ENCODE measurements at regions not wholly inside any gene's neighbourhood (a gene's known extent, or its start where the extent isn't known, plus 50 kb on each side); places are given as distances from the start of the nearest gene placed in this dataset.

DNA sequence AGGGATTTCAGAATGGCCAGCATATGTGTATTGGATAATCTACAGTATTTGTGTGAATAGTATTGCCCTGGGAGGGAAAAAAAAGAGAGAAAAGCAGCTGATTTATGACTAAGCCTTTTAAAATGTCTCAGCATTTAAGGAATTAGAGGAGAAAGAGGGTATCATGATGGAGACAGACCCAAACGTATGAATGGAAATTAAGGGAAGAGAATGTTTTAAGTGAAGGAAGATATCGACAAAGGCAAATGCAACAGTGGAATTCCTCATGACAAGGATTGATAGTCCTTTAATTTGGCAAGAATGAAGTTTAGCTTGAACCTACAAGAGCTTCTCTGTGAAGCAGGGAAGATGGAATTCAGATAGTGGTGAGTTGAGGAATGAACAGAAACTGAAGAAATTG is 367.3 kb upstream of the POU3F2 start:
- ChIA-PET POLR2A (no interaction called here), CTCF (no interaction called here)
- WGBS (ENCODE audit: low lambda C conversion rate) = 43% methylated on average over 2 of the region's 2 CpGs

DNA sequence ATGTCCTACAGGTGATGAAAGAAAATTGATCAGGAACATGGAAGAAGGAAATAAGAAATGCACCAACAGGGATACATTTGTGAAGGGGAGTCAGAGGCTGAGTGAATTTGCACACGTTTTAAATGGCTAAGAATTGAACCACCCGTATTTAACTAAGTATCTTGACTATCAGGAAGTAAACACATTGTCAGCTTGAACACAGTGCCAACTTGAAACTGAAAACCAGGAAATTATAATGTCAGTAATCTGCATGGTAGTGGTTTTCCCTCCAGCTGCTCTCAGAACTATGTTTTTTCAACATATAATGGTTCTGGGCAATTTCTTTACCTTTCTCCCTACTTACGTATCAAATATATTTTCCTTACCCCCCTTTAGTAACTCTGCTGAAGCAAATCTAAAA is 366.5 kb upstream of the POU3F2 start:
- TF ChIP-seq YY1 (IDR thresholded peaks at IDR 0.05; ENCODE audit: low read depth) (no peak), MXI1 (IDR thresholded peaks at IDR 0.05; ENCODE audit: low read depth, low read length) (no peak), JUND (IDR thresholded peaks at IDR 0.05) (no peak)
- TF ChIP-seq, protein P1, sequence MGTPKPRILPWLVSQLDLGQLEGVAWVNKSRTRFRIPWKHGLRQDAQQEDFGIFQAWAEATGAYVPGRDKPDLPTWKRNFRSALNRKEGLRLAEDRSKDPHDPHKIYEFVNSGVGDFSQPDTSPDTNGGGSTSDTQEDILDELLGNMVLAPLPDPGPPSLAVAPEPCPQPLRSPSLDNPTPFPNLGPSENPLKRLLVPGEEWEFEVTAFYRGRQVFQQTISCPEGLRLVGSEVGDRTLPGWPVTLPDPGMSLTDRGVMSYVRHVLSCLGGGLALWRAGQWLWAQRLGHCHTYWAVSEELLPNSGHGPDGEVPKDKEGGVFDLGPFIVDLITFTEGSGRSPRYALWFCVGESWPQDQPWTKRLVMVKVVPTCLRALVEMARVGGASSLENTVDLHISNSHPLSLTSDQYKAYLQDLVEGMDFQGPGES (IDR thresholded peaks at IDR 0.05; ENCODE audit: low read depth, low read length) = no peak
- Histone ChIP-seq H3K4me3 (ENCODE audit: low read depth in 2 of 2, low read length in 1 of 2) (no peak overlapping the region), H3K9ac (no peak overlapping the region), H3K4me1 (ENCODE audit: control insufficient read depth in 1 of 2, insufficient read depth in 2 of 2, low read depth in 1 of 2, low read length in 1 of 2) (no peaks in the 10 kb centered on the region), H2AFZ (ENCODE audit: low read depth) (no peak overlapping the region), H3K79me2 (ENCODE audit: insufficient read depth) (no peaks in the 10 kb centered on the region), H3K4me2 (no peak overlapping the region), H3K9me3 (no peaks in the 10 kb centered on the region; the same call in 1 of the 2 replicates), H4K20me1 (ENCODE audit: insufficient read depth) (no peaks in the 10 kb centered on the region), H3K36me3 (replicated peaks in 1 of 2; ENCODE audit: control insufficient read depth in 1 of 2, insufficient read depth in 2 of 2, low read length in 1 of 2) (no peaks in the 10 kb centered on the region), H3K9me2 (no peaks in the 10 kb centered on the region), H3K27ac (ENCODE audit: low read depth in 2 of 2, low read length in 1 of 2) (no peak overlapping the region), H3K27me3 (ENCODE audit: insufficient read depth) (no peaks in the 10 kb centered on the region), H3F3A (replicated peaks; ENCODE audit: insufficient read depth) (no peaks in the 10 kb centered on the region)
- CTCF ChIA-PET = no interaction called here
- POLR2A ChIA-PET = no interaction called here
- WGBS (ENCODE audit: low lambda C conversion rate) = 31% methylated on average over 3 of the region's 3 CpGs
- DNase-seq = no peak

More for the DNA sequence above, 367.3 kb upstream of the POU3F2 start:
- no peaks in the 10 kb centered on the region for H3K9me2 ChIP-seq
- H3K27me3 ChIP-seq (ENCODE audit: insufficient read depth) = no peaks in the 10 kb centered on the region
- H4K20me1 ChIP-seq (ENCODE audit: insufficient read depth) = no peaks in the 10 kb centered on the region
- H3K4me3 ChIP-seq (ENCODE audit: low read depth in 2 of 2, low read length in 1 of 2) = no peak overlapping the region
- no peaks in the 10 kb centered on the region for H3K36me3 ChIP-seq (replicated peaks in 1 of 2; ENCODE audit: control insufficient read depth in 1 of 2, insufficient read depth in 2 of 2, low read length in 1 of 2)
- no peak overlapping the region for H2AFZ ChIP-seq (ENCODE audit: low read depth)
- no peaks in the 10 kb centered on the region for H3F3A ChIP-seq (replicated peaks; ENCODE audit: insufficient read depth)
- H3K9ac ChIP-seq = no peak overlapping the region
- H3K9me3 ChIP-seq = no peaks in the 10 kb centered on the region; the same call in 1 of the 2 replicates
- H3K27ac ChIP-seq (ENCODE audit: low read depth in 2 of 2, low read length in 1 of 2) = no peak overlapping the region
- no peak overlapping the region for H3K4me2 ChIP-seq
- H3K4me1 ChIP-seq (ENCODE audit: control insufficient read depth in 1 of 2, insufficient read depth in 2 of 2, low read depth in 1 of 2, low read length in 1 of 2) = no peaks in the 10 kb centered on the region
- no peaks in the 10 kb centered on the region for H3K79me2 ChIP-seq (ENCODE audit: insufficient read depth)
- DNase-seq = no peak
- TF ChIP-seq ELF1 (IDR thresholded peaks at IDR 0.05) (no peak), POLR2AphosphoS5 (IDR thresholded peaks at IDR 0.05; ENCODE audit: low read depth, low read length) (no peak), NRF1 (IDR thresholded peaks at IDR 0.05; ENCODE audit: low read depth, low read length) (no peak), MEF2A (IDR thresholded peaks at IDR 0.05; ENCODE audit: borderline replicate concordance, low read depth) (no peak)
- TF ChIP-seq, protein P2, sequence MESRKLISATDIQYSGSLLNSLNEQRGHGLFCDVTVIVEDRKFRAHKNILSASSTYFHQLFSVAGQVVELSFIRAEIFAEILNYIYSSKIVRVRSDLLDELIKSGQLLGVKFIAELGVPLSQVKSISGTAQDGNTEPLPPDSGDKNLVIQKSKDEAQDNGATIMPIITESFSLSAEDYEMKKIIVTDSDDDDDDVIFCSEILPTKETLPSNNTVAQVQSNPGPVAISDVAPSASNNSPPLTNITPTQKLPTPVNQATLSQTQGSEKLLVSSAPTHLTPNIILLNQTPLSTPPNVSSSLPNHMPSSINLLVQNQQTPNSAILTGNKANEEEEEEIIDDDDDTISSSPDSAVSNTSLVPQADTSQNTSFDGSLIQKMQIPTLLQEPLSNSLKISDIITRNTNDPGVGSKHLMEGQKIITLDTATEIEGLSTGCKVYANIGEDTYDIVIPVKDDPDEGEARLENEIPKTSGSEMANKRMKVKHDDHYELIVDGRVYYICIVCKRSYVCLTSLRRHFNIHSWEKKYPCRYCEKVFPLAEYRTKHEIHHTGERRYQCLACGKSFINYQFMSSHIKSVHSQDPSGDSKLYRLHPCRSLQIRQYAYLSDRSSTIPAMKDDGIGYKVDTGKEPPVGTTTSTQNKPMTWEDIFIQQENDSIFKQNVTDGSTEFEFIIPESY (IDR thresholded peaks at IDR 0.05; ENCODE audit: borderline replicate concordance, low read depth) = no peak

DNA sequence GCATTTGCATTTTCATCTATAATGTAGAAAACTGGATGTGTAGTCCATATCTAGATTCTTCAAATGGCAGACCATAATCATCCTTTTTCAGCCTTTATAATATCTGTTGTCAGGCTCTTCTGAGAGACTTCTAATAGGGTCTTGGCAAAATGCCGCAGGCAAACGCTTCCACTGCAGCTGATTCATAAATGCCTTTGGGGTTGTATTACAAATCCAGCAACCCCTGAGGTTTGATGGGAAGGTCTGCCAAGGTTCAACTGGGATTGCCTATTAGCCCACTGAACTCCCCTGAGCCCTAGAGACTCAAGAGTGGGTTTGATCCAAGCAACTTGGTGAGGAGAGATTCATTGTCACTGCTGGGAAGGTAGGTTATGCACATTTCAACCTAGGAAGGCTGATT is 365.2 kb upstream of the POU3F2 start:
- H3K9me3 ChIP-seq = no peaks in the 10 kb centered on the region; the same call in 1 of the 2 replicates
- DNase-seq = no peak
- H3K36me3 ChIP-seq (replicated peaks in 1 of 2; ENCODE audit: control insufficient read depth in 1 of 2, insufficient read depth in 2 of 2, low read length in 1 of 2) = no peaks in the 10 kb centered on the region
- no peaks in the 10 kb centered on the region for H4K20me1 ChIP-seq (ENCODE audit: insufficient read depth)
- no peak overlapping the region for H2AFZ ChIP-seq (ENCODE audit: low read depth)
- no peaks in the 10 kb centered on the region for H3F3A ChIP-seq (replicated peaks; ENCODE audit: insufficient read depth)
- H3K4me3 ChIP-seq (ENCODE audit: low read depth in 2 of 2, low read length in 1 of 2) = no peak overlapping the region
- no peak overlapping the region for H3K4me2 ChIP-seq
- ChIA-PET CTCF (no interaction called here), POLR2A (no interaction called here)
- WGBS (ENCODE audit: low lambda C conversion rate) = 67% methylated on average over 2 of the region's 2 CpGs
- no peaks in the 10 kb centered on the region for H3K27me3 ChIP-seq (ENCODE audit: insufficient read depth)
- H3K9me2 ChIP-seq = no peaks in the 10 kb centered on the region
- H3K4me1 ChIP-seq (ENCODE audit: control insufficient read depth in 1 of 2, insufficient read depth in 2 of 2, low read depth in 1 of 2, low read length in 1 of 2) = no peaks in the 10 kb centered on the region
- no peak for TF ChIP-seq FOSL2 (IDR thresholded peaks at IDR 0.05; ENCODE audit: borderline replicate concordance, low read depth)
- no peak for TF ChIP-seq RAD21 (IDR thresholded peaks at IDR 0.05; ENCODE audit: low read length)
- TF ChIP-seq TEAD4 (IDR thresholded peaks at IDR 0.05; ENCODE audit: borderline replicate concordance, insufficient read depth) = no peak
- TF ChIP-seq MEF2A (IDR thresholded peaks at IDR 0.05; ENCODE audit: borderline replicate concordance, low read depth) = no peak
- TF ChIP-seq SIN3A (IDR thresholded peaks at IDR 0.05; ENCODE audit: borderline replicate concordance, low read depth, low read length) = no peak
- TF ChIP-seq, protein P3, sequence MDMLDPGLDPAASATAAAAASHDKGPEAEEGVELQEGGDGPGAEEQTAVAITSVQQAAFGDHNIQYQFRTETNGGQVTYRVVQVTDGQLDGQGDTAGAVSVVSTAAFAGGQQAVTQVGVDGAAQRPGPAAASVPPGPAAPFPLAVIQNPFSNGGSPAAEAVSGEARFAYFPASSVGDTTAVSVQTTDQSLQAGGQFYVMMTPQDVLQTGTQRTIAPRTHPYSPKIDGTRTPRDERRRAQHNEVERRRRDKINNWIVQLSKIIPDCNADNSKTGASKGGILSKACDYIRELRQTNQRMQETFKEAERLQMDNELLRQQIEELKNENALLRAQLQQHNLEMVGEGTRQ (IDR thresholded peaks at IDR 0.05; ENCODE audit: borderline replicate concordance, low read depth, low read length) = no peak
- no peak for TF ChIP-seq ELF1 (IDR thresholded peaks at IDR 0.05)
- TF ChIP-seq FOXJ3 (CRISPR knock-in tag; IDR thresholded peaks at IDR 0.05) = no peak
- TF ChIP-seq, protein P4, sequence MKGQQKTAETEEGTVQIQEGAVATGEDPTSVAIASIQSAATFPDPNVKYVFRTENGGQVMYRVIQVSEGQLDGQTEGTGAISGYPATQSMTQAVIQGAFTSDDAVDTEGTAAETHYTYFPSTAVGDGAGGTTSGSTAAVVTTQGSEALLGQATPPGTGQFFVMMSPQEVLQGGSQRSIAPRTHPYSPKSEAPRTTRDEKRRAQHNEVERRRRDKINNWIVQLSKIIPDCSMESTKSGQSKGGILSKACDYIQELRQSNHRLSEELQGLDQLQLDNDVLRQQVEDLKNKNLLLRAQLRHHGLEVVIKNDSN (IDR thresholded peaks at IDR 0.05; ENCODE audit: borderline replicate concordance, low read depth) = no peak
- TF ChIP-seq, protein P5, sequence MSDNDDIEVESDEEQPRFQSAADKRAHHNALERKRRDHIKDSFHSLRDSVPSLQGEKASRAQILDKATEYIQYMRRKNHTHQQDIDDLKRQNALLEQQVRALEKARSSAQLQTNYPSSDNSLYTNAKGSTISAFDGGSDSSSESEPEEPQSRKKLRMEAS (IDR thresholded peaks at IDR 0.05; ENCODE audit: low read depth) = no peak
- no peaks in the 10 kb centered on the region for H3K79me2 ChIP-seq (ENCODE audit: insufficient read depth)
- H3K9ac ChIP-seq = no peak overlapping the region
- no peak overlapping the region for H3K27ac ChIP-seq (ENCODE audit: low read depth in 2 of 2, low read length in 1 of 2)
